A204.1 (cell line): ENCODE measurements at regions not wholly inside any gene's neighbourhood (a gene's known extent, or its start where the extent isn't known, plus 50 kb on each side); places are given as distances from the start of the nearest gene placed in this dataset.

Source experiments
- FAIRE-seq: peaks from 2 replicates; lab custom pipeline; 2012; peaks lifted over from hg19 to GRCh38; lab: Jason Lieb, UNC

- no peak for FAIRE-seq
Measured at GRCh38 chr14:100399052-100399849, 76.1 kb downstream of the SLC25A47 start.

DNA sequence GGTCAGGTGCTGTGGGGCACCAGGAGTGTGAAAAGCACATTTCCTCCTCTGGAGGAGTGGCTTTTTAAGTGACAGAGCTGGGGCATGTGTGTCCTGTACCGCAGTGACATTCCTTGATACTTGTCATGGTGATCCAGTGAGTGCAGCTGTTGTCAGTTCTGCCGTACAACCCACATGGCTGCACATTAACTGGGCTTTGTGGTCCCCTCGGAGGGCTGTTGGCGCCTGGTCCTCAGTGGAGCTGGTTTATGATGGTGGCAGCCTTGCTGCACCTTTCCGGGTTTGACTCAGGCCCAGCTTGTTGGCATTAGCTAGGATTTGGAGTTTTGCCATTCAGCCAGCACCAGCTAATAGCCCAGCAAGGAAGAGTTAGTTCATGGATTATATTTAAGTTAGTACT is 77.0 kb downstream of the SLC25A47 start:
- FAIRE-seq, result no peak

- no peak for FAIRE-seq
Measured at GRCh38 chr14:100401031-100401692, 78.0 kb downstream of the SLC25A47 start.

GRCh38 chr14:100401792-100402191 is 78.7 kb downstream of the SLC25A47 start:
- no peak for FAIRE-seq

DNA sequence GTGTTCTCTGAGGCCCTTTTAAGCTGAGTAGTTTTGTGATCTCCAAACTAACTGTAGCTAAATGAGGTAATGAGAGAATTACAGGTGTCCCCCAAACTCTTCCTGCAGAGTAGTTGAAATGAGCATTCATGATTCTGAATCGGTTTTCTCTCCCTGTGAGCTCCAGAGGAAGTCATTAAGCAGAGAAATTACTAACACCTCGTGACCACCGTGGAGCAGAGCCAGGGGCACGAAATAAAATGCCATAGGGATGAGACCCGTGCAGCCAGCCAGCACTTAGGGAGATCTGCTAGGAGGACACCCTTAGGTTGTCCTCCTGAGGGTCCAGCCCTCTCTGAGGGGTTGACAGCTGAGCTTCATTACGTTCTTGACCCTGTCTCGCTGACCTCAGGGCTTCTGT is 79.5 kb downstream of the SLC25A47 start:
- FAIRE-seq, result no peak

- no peak for FAIRE-seq
Measured at GRCh38 chr14:100403105-100403504, 80.0 kb downstream of the SLC25A47 start.

GRCh38 chr14:100403802-100404365 is 80.7 kb downstream of the SLC25A47 start:
- FAIRE-seq, result no peak

- FAIRE-seq, result no peak
Measured at GRCh38 chr14:100404419-100404818, 81.3 kb downstream of the SLC25A47 start.

- FAIRE-seq, result no peak
Measured at GRCh38 chr14:100405760-100406455, 82.8 kb downstream of the SLC25A47 start.

GRCh38 chr14:100406505-100407131 is 83.5 kb downstream of the SLC25A47 start:
- no peak for FAIRE-seq

- no peak for FAIRE-seq
Measured at GRCh38 chr14:100407376-100408102, 84.4 kb downstream of the SLC25A47 start.

DNA sequence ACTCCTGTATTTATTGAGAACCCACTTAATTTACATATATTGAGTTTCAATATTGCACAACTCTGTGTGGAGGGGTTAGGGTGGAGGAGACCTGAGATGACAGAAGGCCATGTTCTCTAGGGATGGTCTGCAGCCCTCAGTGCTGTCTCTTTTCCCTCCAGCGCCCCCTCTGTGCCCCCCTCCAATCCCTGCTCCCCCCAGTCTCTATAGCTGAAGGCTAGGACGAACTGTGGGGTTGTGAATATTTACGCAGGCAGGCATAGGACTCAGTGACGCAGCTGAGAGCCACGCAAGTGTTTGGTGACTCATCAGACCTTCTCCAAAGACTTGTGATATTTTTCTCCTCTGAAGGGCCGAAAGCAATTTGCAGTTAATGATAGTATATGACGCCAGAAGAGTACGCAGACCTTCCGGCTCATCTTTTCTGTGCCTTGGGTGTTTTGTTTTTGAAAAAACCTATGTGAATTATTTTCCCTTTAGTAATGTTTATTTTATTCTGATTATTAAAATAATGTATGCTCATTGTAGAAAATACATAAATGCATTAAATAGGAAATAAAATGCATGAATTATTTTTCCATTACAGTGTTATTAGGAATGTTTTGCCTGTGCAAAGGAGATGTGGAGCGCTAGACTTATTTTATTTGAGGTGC is 85.3 kb downstream of the SLC25A47 start:
- FAIRE-seq, result no peak

DNA sequence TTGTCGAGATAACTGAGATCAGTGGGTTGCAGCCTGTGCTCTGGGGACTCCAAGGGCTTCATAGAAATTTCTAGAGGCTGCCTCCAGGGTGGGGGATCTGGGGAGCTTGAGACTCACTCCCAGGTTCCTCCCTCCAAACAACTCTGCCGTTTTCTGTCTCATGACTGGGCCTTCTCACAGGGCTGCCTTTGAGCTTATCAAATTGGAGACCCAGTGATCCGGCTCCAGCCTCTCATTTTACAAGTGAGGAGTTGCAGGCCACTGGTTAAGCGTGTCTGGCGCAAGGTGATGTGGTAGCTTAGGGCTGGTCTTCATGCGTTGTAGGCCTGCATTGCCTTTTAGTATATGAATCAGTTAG is 85.8 kb downstream of the SLC25A47 start:
- FAIRE-seq, result no peak

DNA sequence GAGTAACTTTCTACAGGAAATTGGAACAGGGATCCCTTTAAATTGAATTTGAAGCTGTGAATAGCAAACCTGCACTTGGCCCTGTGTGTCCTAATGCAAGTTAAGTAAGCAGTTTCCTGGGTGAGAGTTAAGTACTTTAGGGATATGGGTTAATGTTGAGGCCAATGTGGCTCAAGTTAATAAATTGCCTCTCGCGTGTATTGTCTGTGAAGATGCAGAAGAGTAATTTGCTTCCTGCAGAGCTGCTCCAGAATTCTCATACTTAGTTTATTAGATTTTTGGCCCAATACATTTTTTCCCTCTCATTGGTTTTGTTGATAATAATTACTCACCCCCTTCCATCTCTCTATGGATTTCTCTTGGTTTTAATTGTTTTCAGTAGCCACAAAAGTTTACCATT is 86.5 kb downstream of the SLC25A47 start:
- FAIRE-seq, result no peak

DNA sequence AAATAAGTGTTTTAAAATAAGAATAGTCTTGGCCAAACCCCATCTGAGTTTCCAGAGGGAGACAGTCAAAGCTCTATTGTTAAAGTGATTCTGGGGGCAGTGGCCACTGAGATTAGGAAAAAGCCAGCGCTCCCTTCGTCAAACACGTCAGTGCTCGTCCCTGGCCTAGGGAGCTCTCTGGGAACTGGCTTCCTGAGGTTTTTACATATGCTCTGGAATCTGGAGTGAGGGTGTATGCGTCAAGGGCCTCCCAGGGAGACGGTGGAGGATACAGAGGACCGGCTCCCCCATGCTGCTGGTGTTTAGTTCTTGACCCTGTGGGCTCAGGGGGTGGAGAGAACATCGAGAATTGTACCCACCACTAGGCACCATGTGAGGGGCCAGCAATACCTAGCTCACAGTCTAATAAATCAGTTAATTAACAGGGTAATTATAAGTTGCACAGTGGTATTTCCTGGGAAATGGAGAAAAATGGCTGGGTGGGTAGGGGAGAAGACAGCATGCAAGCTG is 87.0 kb downstream of the SLC25A47 start:
- no peak for FAIRE-seq

GRCh38 chr14:100413699-100414098 is 90.6 kb downstream of the SLC25A47 start:
- FAIRE-seq, result no peak

DNA sequence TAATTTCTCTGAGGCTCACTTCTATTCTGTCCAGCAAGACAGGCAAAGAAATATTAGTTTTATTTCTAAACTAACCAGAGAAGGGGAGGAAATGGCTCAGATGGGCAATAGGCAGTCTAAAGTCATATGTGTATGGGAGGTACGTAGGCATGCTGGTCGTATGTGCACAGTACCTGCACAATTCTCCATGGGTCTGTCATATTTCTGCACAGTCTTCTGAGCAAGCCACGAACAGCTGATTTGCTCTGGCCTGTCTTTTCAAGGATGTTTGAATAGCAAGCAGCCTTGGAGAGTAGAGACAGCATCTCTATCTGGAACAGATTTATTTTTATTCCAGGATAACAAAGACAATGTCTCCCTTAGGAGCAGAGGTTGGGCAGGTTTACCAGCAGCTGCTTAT is 92.1 kb downstream of the SLC25A47 start:
- no peak for FAIRE-seq

- no peak for FAIRE-seq
Measured at GRCh38 chr14:100416081-100416680, 93.0 kb downstream of the SLC25A47 start.

GRCh38 chr14:100416921-100417860 is 94.1 kb downstream of the SLC25A47 start:
- no peak for FAIRE-seq

GRCh38 chr14:100419856-100420255 is 96.7 kb downstream of the SLC25A47 start:
- FAIRE-seq, result no peak
